Heart right ventricle (tissue), 16 donors: ENCODE measurements at regions not wholly inside any gene's neighbourhood (a gene's known extent, or its start where the extent isn't known, plus 50 kb on each side); places are given as distances from the start of the nearest gene placed in this dataset.

ENCODE experiments used
- ATAC-seq, 8 donors: fragments of 200-7000 bp; cut with Tn5 transposase; one replicate each; pipeline ENCODE4 v1.9.1; 2020; ENCODE audit warnings: mild to moderate bottlenecking in 8 of 8, moderate library complexity in 8 of 8, moderate number of reproducible peaks in 1 of 8
- DNase-seq, 2 donors: peaks; one replicate each; pipeline ENCODE4 v3.0.0-alpha.2; 2020
- H3K27ac ChIP-seq, 10 donors: fragments of 200-600 bp; sonication (generic) in 2 of 10; one replicate each; pipeline versions ENCODE4 v1.5.0 to v1.8.0; 2020 to 2022; ENCODE audit warnings: mild to moderate bottlenecking in 3 of 10
- H3K27me3 ChIP-seq, 7 donors: fragments of 200-600 bp; one replicate each; pipeline ENCODE4 v1.8.0; 2021 to 2022; ENCODE audit warnings: mild to moderate bottlenecking in 2 of 7
- H3K36me3 ChIP-seq, 9 donors: fragments of 200-600 bp; sonication (generic) in 1 of 9; one replicate each; pipeline versions ENCODE4 v1.5.0 to v1.8.0; 2020 to 2022; ENCODE audit warnings: mild to moderate bottlenecking in 2 of 9
- H3K4me1 ChIP-seq, 9 donors: fragments of 200-600 bp; sonication (generic) in 1 of 9; one replicate each; pipeline versions ENCODE4 v1.5.0 to v1.8.0; 2020 to 2022; ENCODE audit warnings: mild to moderate bottlenecking in 4 of 9
- H3K4me3 ChIP-seq, 10 donors: fragments of 200-600 bp; sonication (generic) in 2 of 10; one replicate each; pipeline versions ENCODE4 v1.5.0 to v1.8.0; 2020 to 2022; ENCODE audit warnings: mild to moderate bottlenecking in 7 of 10, moderate library complexity in 2 of 10
- H3K9me3 ChIP-seq, 11 donors: fragments of 200-600 bp in 10 of 11; sonication (generic) in 2 of 11; one replicate each; pipeline versions ENCODE4 v1.5.0 to v1.8.0; 2013 to 2022; ENCODE audit warnings: mild to moderate bottlenecking in 2 of 11, control low read depth in 1 of 11, moderate library complexity in 1 of 11
- WGBS, 2 donors: extraction: QIAGEN DNeasy Blood & Tissue Kit; methylation state at CpG; one replicate each; pipeline ENCODE4 v1.1.7; 2013; ENCODE audit warnings: inconsistent platforms in 1 of 2; 5-methylcytosine and 5-hydroxymethylcytosine counted together
- intact Hi-C, 10 donors: fragments of 100-400 bp; cut with DNase I; formaldehyde crosslinking; loops; one replicate each; pipeline versions ENCODE4 v1.11.1 to v1.14.2; 2022
- TF ChIP-seq, protein P1 (sequence below), 9 donors: fragments of 200-600 bp; sonication (generic) in 2 of 9; IDR thresholded peaks; one replicate each; pipeline versions ENCODE4 v1.5.0 to v1.8.0; 2021 to 2022; ENCODE audit warnings: antibody characterized with exemption in 9 of 9, mild to moderate bottlenecking in 5 of 9, moderate library complexity in 1 of 9
- donor health status: Arrhythmogenic right ventricular cardiomyopathy.
- donor health status: ischemic (EF 13 %, LVEDD 7.1; RV severe dilation, severe dysfunction).
- donor health status: healthy with polysubstance abuse.
- donor health status: DM: no; HTN: yes; CAD: no.
- donor health status: DM: no; HTN: no; CAD: no.
- donor health status: ischemic (EF 25% LVEDD 6.9; RV normal size, moderate dysfunction).
- donor health status: ischemic (EF 25% LVEDD 5.7; RV mildly dilated, moderate dysfunction).
- donor health status: healthy.
- donor health status: DM: yes; HTN: yes; CAD: no.
- donor health status: Ischemic cardiomyopathy.
- donor health status: ischemic (EF 35%, LVEDD 5.7; RV mildly dilated, moderate dysfunction).
- donor health status: nonischemic (EF 11% LVEDD 7.7; RV severe dilation, severe dysfunction).
- donor health status: DM: yes; HTN: yes; CAD: no.
- donor health status: PGD.
- donor health status: ischemic (EF 29% LVEDD 5.4; RV normal size, mild dysfunction).
- donor health status: nonischemic (EF 23%, LVEDD 6.1; RV moderate dilation, normal function).

DNA sequence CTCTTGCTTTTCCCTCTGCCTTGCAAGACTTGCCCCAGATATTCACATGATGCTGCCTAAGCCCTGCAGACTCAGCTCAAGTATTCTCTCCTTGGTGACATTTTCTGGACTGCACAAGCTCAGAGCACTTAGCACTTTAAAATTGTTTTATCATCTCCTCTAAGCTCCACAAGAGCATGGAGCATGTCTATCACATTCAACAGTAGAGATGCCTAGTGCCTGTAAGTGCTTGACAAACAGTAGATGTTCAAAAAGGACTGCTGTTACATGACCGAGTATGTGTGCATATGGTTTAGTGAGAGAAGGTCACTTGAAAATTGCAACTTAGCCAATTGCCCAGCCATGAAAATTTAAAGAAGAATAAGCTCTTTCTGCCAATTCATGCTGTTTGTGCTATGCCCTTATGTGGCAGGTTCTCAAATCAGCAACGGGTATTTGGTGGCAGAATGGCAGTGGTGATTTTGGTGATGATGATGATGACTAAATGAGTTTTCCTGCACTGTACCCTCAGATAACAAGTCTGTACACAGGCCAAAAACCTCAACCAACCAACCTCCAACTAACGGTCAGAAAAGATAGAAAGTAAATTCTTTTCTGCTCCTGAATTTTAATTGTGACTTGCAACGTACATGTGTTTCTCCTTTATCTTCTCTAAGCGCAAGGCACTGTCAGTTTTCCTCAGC lies 647.2 kb upstream of the UBE2E2 start:
- no peak overlapping the region for H3K4me3 ChIP-seq
- intact Hi-C loops, result no loop called here
- ATAC-seq (no peak), DNase-seq (no peak)
- WGBS, 2 donors, result 61 to 69% methylated on average over 5 of the region's 5 CpGs
- no peaks in the 10 kb centered on the region for H3K9me3 ChIP-seq
- H3K27ac ChIP-seq, result no peak overlapping the region
- TF ChIP-seq, protein P1, sequence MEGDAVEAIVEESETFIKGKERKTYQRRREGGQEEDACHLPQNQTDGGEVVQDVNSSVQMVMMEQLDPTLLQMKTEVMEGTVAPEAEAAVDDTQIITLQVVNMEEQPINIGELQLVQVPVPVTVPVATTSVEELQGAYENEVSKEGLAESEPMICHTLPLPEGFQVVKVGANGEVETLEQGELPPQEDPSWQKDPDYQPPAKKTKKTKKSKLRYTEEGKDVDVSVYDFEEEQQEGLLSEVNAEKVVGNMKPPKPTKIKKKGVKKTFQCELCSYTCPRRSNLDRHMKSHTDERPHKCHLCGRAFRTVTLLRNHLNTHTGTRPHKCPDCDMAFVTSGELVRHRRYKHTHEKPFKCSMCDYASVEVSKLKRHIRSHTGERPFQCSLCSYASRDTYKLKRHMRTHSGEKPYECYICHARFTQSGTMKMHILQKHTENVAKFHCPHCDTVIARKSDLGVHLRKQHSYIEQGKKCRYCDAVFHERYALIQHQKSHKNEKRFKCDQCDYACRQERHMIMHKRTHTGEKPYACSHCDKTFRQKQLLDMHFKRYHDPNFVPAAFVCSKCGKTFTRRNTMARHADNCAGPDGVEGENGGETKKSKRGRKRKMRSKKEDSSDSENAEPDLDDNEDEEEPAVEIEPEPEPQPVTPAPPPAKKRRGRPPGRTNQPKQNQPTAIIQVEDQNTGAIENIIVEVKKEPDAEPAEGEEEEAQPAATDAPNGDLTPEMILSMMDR (IDR thresholded peaks at IDR 0.05), result no peak
- no peaks in the 10 kb centered on the region for H3K4me1 ChIP-seq
- no peaks in the 10 kb centered on the region for H3K27me3 ChIP-seq
- H3K36me3 ChIP-seq, result no peaks in the 10 kb centered on the region

DNA sequence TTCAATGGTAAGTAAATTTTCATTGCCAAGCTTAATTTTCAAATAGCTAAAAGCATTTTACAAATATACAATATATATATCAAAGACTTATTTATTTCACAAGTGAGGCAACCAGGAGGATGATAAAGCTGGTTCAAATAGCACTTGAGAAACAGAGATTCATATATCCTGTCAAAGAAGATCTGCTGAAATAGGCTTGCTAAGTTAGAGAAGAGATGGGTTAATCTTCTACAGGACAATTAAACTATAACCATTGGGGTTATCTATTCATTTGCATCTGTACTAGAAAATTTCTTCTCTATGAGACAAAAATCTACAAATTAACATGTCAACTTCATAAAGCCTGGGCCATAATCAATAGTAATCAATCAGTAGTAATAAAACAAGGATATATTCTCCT lies 637.7 kb upstream of the UBE2E2 start:
- Histone ChIP-seq H3K4me1 (no peaks in the 10 kb centered on the region), H3K36me3 (no peaks in the 10 kb centered on the region), H3K27ac (no peak overlapping the region), H3K27me3 (no peaks in the 10 kb centered on the region), H3K9me3 (no peaks in the 10 kb centered on the region), H3K4me3 (no peak overlapping the region)
- TF ChIP-seq, protein P1 (IDR thresholded peaks at IDR 0.05), result no peak
- intact Hi-C loops, result loop anchor here in 6 of 10 donors (2.0 to 10.0 kb wide), 4 partner anchors 389 to 399 kb away; no protein-coding TSS in a partner anchor
- no peak for ATAC-seq
- DNase-seq, result no peak

DNA sequence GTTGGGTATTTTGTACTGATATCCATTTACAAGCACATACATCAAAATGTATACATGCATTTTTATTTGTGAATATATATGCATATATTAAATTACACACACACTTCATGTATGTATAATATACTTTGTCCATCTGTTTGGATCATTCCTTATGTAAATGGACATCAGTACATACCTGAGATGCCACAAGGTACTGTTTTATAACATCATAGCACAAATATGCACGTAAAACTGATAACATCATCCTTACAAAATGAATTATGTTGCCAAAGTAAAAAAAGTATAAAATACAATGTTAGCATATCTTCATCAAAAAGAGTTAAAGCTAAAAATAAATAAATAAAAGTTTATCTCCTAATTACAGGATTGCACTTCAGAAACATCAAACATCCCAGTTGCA lies 634.8 kb upstream of the UBE2E2 start:
- TF ChIP-seq, protein P1 (IDR thresholded peaks at IDR 0.05), result no peak
- Histone ChIP-seq H3K4me3 (no peak overlapping the region), H3K4me1 (no peaks in the 10 kb centered on the region), H3K27me3 (no peaks in the 10 kb centered on the region), H3K9me3 (no peaks in the 10 kb centered on the region), H3K27ac (no peak overlapping the region), H3K36me3 (no peaks in the 10 kb centered on the region)
- intact Hi-C loops, result loop anchor here in 5 of 10 donors (10.0 kb wide), 3 partner anchors 387 to 397 kb away; no protein-coding TSS in a partner anchor
- DNase-seq (no peak), ATAC-seq (no peak)
- 81 to 85% methylated on average over 1 of the region's 1 CpG for WGBS, 2 donors

DNA sequence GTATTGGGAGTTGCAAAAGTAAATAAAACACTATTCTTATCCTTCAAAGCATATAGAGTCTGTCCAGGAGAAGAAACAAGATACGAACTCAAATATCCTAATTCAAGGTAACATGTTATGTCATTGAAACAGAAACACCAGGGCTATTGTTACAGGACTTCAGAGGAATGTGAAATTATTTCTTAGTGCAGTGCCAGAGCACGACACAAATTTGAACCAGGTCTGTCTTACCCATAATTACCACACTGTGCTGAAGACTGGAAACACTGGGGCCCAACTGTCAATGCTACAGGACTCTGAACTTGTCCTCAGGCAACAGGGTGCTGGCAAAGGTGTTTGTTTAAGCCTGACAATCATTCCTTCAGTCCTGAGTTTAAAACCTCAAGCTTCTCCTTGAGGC lies 633.6 kb upstream of the UBE2E2 start:
- H3K4me3 ChIP-seq, result no peak overlapping the region
- intact Hi-C loops, result loop anchor here in 5 of 10 donors (10.0 kb wide), 3 partner anchors 385 to 395 kb away; no protein-coding TSS in a partner anchor
- no peak for ATAC-seq
- no peak for DNase-seq
- WGBS, 2 donors, result 77 to 79% methylated on average over 2 of the region's 2 CpGs
- H3K36me3 ChIP-seq, result no peaks in the 10 kb centered on the region
- H3K27ac ChIP-seq, result no peak overlapping the region
- TF ChIP-seq, protein P1 (IDR thresholded peaks at IDR 0.05), result no peak
- H3K4me1 ChIP-seq, result no peaks in the 10 kb centered on the region
- no peaks in the 10 kb centered on the region for H3K27me3 ChIP-seq
- H3K9me3 ChIP-seq, result no peaks in the 10 kb centered on the region
